NCI-H1048 (cell line): ENCODE measurements at regions not wholly inside any gene's neighbourhood (a gene's known extent, or its start where the extent isn't known, plus 50 kb on each side); places are given as distances from the start of the nearest gene placed in this dataset.

Experiments
- DNase-seq: peaks from one replicate; lab custom pipeline; 2025; lab: John Stamatoyannopoulos, UW

DNA sequence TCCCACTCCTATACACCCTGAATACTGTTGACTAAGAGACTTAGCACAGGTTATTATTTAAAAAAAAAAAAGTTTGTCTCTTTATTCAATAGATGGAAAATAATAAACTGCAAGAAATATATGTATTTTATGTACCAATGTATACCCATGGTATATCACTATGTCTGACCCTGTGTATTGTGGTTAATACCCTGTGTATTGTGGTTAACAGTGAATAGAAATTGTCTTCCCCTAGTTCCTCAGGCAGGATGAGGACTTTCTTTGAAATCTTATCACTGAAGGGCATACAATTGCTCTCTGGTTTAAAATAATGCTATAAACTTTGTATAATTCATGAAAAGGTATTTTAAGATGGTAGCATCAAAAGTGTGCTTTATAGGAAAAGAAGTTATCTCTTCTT, 80.0 kb upstream of the TMEM106B start:
- DNase-seq = no peak

- DNase-seq = no peak
These were observed 77.2 kb upstream of the TMEM106B start for GRCh38 chr7:12133865-12134264.

DNA sequence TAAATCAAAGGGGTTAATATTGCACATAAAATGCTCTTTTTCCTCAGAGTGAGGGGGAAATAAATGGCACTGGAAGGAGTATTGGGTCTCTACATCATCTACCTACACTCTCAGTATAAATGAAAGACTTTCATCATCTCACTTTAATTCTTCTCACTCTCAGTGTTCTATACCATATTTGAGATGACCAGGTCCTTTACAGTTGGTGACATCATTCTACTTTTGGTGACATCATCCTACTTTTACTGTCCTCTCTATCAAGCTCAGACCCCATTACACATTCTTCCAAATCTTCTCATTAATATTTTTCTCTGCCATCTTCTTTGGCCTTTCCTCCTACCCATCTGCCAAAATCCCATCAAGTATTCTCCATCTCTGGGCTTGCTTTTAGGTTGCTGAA, 74.6 kb upstream of the TMEM106B start:
- DNase-seq = no peak

- no peak for DNase-seq
These were observed 73.8 kb upstream of the TMEM106B start for GRCh38 chr7:12137283-12137682.

- no peak for DNase-seq
These were observed 72.7 kb upstream of the TMEM106B start for GRCh38 chr7:12138421-12138820.

DNA sequence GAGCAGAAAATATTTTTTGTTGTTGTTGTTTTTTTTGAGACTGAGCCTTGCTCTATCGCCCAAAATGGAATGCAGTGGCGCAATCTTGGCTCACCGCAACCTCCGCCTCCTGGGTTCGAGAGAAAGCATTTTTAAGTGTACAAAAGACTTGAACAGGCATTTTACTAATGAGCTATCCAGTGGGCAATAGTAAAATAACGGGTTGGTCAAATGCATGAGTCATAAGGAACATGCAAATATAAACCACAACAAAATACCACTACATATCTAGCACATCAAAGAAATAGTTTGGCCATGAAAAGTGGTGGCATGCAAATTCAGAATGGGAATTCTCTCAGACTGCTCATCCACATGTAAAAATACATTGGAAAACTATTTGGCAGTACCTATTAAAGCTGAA, 71.7 kb upstream of the TMEM106B start:
- peak; percentile 50 for DNase-seq

DNA sequence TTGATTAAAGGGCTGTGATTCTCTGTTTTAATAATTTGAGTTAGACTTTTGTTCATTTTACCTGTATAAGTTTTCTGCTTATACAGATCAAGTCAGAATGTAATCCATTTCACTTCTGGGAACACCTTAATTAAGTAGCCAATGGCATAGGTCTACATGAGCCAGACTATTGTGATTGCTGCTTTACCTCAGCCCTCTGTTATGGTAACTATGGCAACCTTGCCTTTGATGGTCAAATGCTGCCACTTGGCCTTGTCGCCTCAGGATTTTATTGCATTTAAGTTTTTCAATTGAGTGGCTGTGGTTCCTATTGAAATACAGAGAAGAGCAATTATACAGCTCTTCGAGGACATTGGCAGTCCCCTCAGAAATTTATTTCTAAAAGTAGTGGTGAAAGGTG, 64.3 kb upstream of the TMEM106B start:
- no peak for DNase-seq

DNA sequence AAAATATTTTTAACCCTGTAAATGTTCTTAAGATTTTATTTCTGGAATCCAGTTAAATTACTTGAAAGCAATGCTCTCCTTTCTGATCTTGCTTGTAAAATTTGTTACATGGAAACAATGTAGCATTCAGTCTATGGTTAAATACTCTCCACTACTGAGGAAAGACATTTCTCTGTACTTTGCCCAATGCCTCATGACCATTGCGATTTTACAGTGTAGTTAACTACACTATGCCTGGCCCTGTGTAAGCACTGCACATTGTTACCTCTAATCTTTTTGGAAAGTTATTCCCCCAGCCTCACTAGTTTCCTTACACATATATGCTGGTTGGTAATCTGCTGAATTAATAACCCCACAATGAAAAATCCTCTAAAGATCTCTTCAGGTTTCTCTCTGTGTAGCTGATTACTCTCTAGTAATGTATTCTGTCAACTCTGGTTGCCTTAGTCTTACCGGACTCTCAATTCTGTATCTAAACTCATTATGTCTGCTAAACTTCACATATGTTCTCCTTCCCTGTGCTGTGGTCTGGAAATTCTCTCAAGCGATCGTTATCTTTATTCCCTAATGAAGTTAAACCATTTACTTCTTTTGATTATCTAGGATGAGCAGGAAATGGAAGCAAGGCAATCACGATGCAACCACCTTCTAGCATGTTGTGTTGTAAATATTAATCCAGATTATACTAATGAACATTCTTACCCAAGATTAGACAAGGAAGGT, 58.7 kb upstream of the TMEM106B start:
- no peak for DNase-seq

DNA sequence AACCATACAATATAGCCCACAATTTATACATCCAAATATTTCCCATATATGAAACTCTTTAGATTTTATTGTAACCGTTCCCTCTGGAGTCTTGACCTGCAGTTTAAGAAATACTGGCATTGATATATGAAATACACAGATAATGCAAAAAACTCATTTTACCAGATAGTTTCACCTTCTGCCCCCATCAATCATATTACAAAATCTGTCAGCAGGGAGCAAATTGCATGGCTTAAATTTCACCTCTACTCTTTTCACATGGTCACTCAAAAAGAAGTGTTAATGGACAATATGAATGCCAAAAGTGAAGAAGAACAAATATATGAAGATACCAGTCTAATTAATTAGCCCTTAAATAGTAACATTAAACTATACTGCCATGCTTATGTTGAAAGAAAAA, 57.0 kb upstream of the TMEM106B start:
- DNase-seq = no peak

DNA sequence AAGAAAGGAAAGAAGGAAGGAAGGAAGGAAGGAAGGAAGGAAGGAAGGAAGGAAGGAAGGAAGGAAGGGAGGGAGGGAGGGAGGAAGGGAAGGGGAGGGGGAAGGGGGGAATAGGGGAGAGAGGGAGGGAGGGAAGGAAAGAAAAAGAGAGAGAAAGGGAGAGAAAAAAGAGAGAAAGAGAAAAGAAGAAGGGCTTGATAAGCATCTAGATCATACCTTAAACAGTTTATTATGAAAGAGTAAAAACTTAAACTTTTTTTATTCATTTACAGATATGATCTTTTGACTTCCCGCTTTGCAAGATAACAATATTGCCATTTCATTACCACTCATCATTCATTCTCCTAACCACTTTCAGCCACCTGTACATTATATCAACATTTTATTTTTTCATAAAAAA, 53.6 kb upstream of the TMEM106B start:
- no peak for DNase-seq

DNA sequence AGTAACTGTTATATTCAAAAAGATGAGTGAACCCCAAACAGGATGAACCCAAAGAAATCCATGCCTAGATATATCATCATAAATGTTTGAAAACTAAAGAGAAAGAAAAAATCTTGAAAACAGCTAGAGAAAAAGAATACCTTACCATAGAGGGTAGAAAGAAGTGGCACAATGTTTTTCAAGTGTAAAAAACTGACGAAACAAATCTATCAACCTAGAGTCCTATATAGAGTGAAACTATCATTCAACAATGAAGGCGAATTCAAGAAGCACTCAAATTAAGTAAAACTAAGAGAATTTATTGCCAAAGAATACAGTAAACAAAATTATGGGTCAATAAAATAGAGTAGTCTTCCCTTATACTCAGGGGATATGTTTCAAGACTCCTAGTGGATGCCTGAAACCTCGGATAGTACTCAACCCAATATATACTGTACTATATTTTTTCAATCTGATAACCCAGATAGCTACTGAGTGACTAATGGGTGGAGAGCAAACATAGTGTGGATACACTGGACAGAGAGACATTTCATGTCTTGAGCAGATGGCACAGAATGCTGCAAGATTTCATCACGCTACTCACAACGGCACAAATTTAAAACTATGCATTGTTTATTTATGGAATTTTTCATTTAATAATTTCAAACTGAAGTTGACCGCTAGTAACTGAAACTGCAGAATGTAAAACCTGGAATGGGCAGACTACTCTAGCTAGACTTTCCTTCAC, 52.6 kb upstream of the TMEM106B start:
- DNase-seq = no peak

DNA sequence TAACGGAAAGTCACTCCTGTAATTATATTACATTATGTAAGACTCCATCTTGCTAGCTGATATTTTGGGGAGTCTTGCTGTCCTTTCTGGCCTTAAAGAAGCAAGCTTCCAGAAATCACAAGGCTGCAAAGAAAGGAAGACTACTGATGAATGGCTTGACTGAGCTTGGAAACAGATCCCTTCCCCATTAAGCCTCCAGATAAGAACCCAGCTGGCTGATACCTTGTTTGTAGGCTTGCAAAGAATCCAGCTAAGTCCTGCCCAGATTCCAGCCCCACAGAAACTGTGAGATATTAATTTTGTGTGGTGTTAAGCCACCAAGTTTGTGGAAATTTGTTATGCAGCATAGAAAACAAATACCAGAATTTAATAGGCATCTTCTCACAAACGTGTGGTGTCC, 49.9 kb upstream of the TMEM106B start:
- DNase-seq = no peak
